ENCODE measurements at regions not wholly inside any gene's neighbourhood (a gene's known extent, or its start where the extent isn't known, plus 50 kb on each side); places are given as distances from the start of the nearest gene placed in this dataset.
"Not testable (repeated sequence)": the region's sequence is repeated elsewhere in the genome, so short reads cannot be mapped to it uniquely, and the experiment has no call there.

DNA sequence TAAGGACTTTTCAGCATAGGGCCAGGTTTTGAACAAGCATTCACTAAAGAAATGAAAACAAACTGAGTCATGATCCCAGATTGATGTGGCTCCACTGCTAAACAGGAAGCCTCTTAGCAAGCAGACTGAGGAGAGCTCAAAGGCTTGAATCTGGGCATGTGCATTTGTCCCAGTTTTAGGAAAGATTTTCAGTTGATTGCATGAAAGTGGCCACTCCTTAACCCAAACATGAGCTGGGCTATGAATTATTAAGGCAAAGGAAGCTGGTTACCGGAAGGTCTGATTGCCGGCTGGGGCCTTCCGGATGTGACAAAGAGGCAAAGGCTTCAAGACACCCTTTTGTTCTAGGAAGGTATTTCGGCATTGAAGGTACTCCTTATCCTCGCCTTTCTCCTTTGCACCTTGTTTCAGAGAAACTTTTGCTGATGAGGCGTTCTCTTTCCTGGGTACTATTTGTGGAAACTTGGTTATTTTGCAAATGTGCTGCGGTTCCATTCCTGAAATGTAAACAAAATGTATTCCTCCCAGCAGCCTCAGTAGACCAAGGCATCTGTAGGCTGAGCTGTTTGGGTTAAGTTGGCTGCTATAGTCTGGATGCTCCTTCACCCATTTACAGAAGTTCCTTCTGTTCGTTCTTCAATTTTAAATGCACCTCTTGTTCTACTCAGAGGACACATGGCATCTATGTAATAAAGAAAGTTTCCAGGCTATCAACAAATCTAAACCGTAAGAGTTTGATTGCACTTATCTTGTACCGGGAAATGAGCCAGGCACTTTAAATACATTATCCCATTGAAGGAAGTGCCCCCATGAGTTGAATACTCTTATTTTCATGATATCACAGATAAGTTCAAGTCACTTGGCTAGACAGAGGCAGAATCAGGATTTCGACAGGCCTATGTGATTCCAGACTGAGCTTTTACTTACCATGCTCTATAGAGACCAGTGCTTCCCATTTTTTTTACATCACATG, 115.6 kb upstream of the METAP2 start:
- no peak for DNase-seq

DNA sequence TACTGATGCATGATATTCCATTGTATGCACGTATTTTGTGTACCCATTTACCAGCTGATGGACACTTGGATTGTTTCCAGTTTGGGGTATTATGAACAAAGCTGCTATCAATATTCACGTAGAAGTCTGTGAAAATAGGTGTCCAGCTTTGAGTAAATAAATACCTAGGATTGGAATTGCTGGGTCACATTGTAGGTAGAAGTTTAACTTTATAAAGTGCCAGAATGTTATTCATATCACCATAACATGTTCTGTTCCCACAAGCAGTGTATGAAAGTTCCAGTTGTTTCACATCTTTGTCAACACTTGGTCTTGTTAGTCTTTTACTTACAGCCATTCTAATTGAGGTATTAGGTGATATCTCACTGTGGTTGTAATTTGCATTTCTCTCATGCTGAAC, 108.0 kb upstream of the METAP2 start:
- no peak for DNase-seq

DNA sequence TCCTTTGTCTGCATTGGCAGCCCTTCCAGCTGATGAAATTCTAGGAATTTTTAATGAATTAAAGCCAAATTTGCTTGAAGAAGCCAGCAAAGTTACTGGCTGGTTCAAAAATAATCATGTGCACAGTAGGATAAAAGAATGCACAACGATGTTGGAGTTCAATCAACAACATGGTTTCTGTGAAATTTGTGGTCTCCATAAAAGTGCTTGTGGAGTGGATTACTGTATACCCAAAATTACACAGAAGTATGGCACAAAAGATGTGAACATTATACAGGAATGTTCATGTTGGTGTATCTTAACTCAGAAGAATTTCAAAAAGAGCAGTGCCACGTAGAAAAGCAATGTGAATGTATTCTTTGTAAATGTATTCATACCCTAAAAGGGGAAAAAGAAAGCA, 105.0 kb upstream of the METAP2 start:
- no peak for DNase-seq

DNA sequence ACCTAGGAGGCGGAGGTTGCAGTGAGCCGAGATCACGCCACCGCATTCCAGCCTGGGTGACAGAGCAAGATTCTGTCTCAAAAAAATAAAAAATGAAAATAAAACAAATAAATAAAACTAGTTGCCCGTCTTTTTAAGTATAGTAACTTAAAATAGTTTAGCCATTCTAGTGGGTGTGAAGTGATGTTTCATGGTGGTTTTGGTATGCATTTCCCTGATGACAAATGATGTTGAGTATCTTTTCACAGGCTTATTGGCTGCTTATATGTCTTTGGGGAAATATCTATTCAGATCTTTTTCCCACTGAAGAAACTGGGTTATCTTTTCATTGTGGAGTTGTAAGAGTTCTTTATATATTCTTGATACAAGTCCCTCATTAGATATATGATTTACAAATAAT, 102.4 kb upstream of the METAP2 start:
- DNase-seq, result no peak

DNA sequence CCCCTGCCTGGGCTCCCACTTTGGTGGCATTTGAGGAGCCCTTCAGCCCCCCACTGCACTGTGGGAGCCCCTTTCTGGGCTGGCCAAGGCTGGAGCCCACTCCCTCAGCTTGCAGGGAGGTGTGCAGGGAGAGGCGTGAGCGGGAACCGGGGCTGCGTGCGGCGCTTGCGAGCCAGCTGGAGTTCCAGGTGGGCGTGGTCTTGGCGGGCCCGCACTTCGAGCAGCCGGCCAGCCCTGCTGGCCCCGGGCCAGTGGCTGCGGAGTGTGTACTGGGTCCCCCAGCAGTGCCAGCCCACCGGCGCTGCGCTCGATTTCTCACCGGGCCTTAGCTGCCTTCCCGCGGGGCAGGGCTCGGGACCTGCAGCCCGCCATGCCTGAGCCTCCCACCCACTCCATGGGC, 94.5 kb upstream of the METAP2 start:
- DNase-seq, result not testable (repeated sequence)

DNA sequence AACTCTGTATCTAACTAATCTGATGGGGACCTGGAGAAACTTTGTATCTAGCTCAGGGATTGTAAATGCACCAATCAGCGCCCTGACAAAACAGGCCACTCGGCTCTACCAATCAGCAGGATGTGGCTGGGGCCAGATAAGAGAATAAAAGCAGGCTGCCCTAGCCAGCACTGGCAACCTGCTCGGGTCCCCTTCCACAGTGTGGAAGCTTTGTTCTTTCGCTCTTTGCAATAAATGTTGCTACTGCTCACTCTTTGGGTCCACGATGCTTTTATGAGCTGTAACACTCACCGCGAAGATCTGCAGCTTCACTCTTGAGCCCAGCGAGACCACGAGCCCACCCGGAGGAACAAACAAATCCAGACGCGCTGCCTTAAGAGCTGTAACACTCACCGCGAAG, 93.6 kb upstream of the METAP2 start:
- DNase-seq, result not testable (repeated sequence)

DNA sequence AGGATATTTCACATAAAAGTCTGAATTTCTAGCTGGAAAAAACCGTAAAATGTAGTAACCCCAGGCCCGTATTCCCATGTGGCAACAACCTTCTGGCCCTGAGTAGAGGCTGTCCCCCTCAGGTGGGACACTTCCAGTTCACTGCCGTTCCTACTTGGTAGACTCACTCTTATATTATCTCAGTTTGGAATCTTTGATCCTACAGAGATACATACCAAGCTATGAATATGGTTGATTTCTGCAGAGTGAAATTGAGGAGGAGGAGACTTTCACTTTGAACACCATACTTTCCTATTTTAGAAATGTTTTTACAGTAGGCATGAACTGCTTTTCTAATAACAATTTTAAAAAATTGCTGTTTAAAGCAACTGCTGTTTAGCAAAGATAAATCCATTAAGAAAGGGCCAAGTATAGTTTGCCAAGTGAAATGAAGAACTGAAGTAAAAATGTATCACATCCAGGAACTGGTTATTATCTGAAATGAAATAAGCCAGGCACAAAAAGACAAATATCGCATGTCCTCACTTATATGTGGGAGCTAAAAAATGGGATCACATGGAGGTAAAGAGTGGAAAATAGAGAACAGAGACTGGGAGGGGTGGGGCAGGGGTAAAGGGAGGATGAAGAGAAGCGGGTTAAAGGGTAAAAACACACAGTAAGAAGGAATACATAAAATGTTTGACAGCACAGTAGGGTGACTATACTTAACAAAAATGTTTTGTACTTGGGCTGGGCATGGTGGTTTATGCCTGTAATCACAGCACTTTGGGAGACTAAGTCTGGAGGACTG, 92.8 kb upstream of the METAP2 start:
- no peak for DNase-seq

DNA sequence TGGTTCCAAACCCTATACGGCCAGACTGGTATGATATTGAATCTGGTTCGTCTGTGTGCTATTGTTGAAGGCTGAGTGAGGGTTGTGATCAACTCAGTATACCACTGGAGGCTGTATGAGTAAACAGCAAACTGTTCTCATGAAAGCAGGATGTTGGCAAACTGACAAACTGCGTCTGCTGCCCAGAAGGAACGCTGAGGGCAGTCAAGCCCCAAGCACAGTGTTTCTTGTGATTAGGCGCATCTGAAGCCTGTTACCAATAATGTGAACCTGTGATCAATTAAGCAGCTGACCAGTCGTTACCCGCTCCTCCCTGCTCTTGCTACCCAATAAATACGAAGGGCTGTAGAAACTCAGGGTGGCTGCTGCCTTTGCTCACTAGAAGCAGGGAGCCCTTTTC, 90.0 kb upstream of the METAP2 start:
- not testable (repeated sequence) for DNase-seq

DNA sequence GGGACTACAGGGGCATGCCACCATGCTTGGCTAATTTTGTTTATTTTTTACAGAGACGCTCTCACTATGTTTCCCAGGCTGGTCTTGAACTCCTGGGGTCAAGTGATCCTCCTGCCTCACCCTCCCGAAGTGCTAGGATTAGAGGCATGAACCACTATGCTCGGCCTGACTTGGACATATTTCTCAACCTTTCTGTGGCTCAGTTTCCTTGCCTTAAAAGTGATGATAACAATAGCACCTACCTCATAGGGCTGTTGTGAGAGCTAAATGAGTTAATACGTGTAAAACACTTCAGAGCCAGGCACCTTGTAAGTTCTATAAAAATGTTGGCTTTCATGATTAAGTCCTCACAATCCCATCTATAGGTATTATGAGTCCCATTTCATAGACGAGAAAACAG, 89.2 kb upstream of the METAP2 start:
- no peak for DNase-seq

DNA sequence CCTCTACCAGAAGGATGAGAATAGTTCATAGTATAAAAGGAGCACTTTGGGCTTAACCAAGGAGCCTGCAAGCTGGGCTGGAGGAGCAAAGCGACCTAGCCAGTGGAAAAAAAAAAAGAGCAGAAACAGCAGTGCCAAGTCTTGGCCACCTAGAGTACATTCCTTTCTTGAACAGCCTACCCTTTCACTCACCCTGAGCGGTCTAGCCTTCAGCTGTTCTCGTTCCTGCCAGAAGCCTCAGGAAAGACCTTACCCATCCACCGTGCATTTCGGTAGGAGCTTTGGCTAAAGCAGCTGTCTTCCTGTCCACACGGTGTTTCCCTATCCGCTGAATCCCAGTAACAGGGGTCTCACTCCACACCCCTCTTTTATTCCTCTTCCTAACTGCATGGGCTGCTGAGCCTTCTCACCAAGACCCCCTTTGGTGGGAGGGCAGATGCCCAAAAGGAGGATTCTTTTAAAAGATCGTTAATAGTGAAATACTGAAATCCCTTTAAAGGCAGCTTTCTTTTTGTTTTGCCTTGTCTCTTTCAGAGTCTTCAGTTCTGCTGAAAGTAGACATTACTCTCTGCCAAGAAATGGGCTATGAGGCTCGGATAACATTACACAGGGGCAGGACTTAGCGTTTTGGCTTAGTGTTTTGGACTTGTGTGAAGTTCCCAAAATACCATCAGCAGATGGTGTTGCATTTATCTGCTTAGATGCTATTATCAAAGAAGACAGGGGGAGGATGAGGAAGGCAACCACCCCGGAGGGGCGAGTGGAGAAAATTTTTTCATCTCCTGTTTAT, 88.5 kb upstream of the METAP2 start:
- no peak for DNase-seq

DNA sequence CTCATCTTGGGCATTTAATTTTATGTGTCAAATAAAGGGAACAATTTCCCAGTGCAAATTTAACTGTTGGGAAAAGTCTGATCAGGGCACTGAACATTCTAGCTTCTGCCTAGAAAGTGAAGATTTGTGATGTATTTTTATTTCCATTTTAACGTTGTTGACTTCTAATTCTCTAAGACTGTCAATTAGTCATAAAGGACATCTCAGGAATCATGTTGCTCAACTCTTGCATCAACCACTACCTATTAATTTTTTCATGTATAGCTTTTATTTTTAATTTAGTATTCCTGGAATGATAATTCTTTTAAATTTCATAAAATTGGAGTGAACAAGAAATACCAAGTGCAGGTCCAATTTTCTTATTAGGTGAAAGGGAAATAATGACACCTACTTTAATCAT, 87.9 kb upstream of the METAP2 start:
- DNase-seq, result no peak

DNA sequence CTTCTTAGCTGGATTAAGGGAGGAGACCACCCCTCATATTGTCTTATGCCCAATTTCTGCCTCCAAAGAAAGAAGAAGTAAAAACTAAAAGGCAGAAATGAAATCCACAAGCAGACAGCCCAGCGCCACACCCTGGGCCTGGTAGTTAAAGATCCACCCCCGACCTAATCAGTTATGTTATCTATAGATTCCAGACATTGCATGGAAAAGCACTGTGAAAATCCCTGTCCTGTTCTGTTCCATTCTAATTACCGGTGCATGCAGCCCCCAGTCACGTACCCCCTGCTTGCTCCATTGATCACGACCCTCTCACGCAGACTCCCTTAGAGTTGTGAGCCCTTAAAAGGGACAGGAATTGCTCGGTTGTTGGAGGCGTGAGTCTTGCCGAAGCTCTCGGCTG, 85.7 kb upstream of the METAP2 start:
- not testable (repeated sequence) for DNase-seq

DNA sequence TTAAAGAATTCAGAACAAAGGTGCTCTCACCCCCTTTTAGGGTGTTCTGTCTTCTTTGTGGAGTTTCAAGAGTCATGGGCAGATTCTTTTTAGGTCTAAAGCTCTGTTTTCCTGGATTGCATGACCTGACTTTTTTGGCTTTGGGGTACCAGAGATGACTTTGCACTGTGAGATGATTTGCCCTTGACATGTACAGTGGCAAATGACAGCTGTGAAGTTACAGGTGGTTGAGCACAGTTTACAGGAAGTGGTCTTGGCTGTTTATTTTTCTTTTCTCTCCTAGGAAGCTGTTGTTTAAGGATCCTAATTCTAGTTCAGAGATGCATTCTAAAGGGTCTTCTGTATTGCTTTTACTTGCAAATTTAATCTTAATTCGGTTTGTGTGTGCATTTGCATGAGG, 83.8 kb upstream of the METAP2 start:
- no peak for DNase-seq

DNA sequence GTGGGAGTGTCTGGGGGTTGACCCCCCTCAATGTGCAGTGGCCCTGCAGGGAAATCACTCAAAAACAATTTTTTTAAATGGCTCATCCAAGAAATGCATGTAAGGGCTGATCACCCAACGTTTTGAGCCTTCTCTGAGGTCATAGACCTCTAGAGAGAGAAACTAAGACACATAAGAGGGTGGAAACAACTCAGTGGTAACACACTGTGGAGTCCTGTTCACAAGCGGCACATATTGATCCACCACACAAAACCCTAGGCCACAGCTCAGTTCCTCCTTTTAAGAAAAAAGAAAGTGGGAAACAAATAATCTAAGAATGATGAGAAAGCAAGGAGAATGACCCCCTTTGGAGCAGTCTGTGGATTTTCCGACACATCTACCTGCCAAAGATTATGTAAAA, 83.0 kb upstream of the METAP2 start:
- no peak for DNase-seq

DNA sequence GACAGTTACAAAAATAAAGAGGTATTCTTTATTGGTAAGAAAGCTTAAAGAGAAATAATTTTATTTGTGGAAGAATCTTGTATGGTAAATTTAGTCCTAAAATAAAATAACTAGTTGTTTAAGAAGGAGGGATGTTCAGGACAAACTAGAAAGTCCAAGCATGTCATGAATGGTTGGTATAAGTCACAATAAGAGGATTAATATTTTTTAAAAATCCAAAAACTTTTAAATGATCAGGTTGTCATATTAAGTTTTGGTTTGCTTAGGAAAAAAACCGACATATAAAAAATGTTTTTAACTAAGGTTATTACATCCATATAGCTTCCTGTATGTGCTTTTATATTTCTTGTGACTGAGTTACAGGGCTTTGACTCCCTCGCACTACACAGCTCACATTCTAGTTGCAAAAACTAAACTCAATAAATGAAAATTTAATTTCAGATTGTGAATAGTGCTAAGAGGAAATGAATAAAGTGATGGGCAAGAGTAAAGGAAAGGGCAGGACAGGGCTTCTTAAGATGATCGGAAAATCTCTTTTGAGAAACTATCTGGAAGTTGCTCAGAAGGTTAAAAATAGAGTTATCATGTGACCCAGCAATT, 80.7 kb upstream of the METAP2 start:
- no peak for DNase-seq

DNA sequence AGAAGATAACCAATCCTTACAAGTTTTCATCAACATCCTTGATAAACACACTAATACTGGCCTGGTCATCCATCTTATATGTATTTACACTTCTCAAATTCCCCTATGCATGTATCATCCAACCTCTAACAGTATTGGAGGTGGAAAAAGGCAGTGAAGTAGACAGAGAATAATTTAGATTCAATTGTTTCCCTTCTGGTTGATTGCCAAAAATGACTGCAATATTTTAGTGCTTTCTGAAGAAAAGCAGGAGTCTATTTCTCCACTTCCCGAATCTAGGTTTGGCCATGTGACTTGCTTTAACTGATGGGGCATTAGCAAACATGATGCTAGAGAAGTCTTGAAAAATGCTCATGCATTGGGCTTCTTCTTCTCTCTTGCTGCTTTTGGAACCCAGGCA, 78.3 kb upstream of the METAP2 start:
- DNase-seq, result no peak

DNA sequence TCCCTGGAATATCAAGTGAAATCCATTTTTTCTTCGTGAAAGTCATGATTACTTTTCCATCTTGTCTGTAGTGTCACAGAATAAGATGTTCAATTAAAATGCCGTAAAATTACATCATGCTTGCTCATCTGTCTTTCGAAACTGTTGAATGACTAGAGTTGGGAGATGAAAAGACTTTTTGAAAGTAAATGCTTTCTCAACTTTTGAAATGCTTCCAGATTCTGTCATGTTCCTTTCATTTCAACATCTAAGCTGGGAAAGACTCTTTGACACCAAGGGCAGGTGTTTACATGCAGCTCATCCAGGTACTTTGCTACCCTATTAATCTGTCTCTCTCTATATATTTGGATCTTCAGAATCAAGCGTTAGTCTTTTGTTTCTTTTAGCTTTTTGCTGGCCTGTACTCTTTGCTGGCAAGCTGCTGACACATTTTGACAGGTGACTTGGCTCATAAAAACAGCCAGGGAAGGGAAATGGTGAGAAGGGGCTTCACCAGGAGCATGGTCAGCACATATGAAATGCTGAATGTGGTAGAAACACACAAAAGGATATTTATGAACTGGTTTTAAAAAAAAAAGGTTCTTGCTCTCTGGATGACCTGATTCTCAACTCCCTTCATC, 77.0 kb upstream of the METAP2 start:
- peak; percentile 62 for DNase-seq

DNA sequence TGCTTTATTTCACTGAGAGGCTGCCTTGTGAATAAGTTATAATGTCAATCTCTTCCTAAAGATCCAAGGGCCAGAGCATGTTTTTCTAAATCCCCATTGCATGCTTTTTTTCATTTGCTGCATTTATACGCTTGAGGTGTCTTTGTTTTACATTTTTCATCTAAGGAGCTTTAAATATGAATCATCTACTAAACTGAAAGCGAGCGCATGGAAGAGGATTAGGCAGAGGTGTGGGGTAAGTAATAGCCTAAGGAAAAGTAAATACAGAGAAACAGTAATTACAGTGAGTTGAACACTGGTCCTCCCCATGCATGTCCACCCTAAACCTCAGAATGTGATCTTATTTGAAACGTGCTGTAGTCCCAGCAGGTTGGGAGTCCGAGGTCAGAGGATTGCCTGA, 76.4 kb upstream of the METAP2 start:
- no peak for DNase-seq

DNA sequence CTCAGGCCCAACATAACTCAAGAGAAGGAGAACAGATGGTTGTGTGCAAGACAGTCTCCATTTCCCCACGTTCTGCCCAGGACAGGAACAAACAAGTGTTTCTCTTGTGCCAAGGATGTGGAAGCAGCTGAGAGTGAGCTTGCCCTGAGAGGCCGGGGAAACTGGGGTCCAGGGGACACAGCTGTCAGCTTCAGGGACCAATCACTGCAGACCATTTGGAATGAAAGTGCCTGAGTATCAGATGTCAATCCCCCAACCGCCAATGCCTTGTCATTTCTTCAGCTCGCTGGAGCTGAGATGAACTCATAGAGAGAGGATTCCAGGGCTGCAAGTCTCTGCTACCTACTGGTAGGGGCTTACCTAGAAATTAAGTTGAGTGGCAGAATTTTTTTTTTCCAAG, 71.9 kb upstream of the METAP2 start:
- DNase-seq, result no peak

DNA sequence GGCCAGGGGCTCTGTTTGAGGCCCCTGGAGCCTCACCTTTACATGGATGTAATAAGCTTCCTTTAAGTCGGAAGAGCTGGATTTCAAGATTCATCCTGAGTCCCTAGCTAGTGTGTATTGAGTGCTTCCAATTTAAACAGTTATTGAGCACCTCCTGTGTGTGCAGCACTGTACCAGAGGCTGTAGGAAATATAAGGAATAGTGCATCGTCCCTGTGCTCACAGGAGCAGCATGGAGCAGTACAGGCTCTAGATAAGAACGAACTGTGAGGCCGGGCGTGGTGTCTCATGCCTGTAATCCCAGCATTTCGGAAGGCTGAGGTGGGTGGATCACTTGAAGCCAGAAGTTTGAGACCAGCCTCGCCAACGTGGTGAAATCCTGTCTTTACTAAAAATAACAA, 65.8 kb upstream of the METAP2 start:
- DNase-seq, result no peak

DNA sequence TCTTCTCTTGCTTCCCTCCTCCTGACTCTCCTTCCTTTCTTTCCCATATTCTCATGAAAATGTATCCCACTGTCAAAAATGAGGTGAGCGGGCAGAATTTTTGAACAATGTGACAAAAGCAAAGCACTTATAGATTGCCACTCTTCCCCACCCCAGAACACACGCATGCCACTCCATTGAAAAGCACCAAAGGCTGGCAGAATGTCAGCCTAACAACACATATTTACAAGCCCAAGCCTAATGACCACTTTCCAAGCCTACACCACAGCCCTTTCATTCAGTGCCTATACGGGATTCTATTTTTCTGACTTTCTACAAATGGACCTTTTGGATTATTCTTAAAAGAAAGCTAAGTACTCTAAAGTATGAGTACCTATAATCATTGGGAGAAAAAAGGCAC, 62.9 kb upstream of the METAP2 start:
- no peak for DNase-seq

DNA sequence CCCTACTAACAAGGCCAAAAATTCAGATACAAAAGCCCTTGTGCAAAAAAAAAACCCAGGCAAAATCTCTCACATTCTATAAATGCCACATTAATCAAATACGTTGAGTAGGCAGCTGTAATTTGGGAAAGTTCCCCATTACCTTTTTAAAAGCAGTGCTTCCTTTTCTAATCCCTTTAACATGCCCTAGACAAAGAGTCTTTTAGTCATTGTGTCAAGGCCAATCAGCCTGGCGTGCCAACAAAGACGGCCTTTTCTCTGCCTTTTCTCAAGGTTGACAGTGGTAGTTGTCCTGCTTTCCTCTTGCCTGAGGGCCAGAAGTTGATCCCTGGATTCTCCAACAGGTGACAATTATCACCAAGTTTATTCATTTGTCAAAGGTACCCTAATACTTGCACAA, 62.5 kb upstream of the METAP2 start:
- DNase-seq, result no peak
